ENCODE measurements at regions not wholly inside any gene's neighbourhood (a gene's known extent, or its start where the extent isn't known, plus 50 kb on each side); places are given as distances from the start of the nearest gene placed in this dataset.
"Not testable (repeated sequence)": the region's sequence is repeated elsewhere in the genome, so short reads cannot be mapped to it uniquely, and the experiment has no call there.

DNA sequence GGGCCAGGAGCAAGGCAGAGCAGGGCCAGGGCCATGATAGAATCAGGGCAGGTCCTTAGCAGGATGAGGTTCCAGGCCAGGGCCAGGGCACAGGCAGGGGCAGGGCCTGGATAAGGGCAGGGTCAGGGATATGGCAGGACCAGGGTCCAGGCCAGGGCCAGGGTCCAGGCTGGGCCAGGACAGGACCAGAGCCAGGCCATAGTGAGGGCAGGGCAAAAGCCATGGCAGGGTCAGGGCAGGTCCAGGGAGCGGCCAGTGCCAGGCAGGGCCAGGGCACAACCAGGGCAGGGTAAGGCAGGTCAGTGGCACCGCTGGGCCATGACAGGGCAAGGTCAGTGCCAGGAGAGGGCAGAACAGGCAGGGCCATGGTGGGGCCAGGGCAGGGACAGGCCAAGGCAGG is 152.2 kb downstream of the LIPI start:
- Histone ChIP-seq H3K27me3 (ENCODE audit: control insufficient read depth, insufficient read depth, low read length) (no peaks in the 10 kb centered on the region), H3K9me3 (ENCODE audit: control insufficient read depth, insufficient read depth, low read length) (no peaks in the 10 kb centered on the region), H3K36me3 (ENCODE audit: control insufficient read depth, insufficient read depth, low read length) (peaks cover 16% of the 10 kb centered on the region), H3K4me3 (ENCODE audit: low read depth, low read length) (no peak overlapping the region), H3K4me1 (ENCODE audit: control insufficient read depth, insufficient read depth, low read length) (no peaks in the 10 kb centered on the region), H3K27ac (ENCODE audit: low read depth, low read length) (no peak overlapping the region)
- WGBS (ENCODE audit: insufficient coverage), result 100% methylated on average over 1 of the region's 2 CpGs
- DNase-seq (ENCODE audit: low read depth in 4 of 6, low spot score in 6 of 6), result no peak

DNA sequence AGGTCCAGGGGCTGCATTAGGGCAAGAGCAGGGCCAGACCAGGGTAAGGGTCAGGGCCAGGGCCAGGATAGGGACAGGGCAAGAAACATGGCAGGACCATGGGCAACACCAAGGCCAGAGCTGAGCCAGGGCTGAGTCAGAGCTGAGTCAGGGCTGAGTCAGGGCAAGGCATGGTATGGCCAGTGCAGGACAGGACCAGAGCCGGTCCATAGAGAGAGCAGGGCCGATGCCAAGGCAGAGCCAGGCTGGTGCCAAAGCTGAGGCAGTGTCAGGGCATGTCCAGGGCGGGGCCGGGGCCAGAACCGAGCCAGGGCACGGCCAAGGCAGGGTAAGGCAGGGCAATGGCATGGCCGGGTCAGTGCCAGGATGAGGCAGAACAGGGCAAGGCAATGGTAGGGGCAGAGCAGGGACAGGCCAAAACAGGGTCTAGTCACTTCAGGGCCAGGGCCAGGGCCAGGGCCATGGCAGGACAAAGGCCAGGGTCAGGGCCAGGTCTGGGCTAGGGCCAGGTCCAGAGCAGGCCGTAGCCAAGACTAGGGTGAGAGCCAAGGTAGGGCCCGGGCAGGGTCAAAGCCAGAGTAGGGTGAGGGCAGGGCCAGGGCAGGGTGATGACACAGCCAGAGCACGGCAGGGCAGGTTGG is 152.8 kb downstream of the LIPI start:
- WGBS (ENCODE audit: insufficient coverage), result 81% methylated on average over 4 of the region's 10 CpGs
- peaks cover 16% of the 10 kb centered on the region for H3K36me3 ChIP-seq (ENCODE audit: control insufficient read depth, insufficient read depth, low read length)
- not testable (repeated sequence) for H3K27me3 ChIP-seq (ENCODE audit: control insufficient read depth, insufficient read depth, low read length); H3K4me1 ChIP-seq (ENCODE audit: control insufficient read depth, insufficient read depth, low read length); DNase-seq (ENCODE audit: low read depth in 4 of 6, low spot score in 6 of 6); H3K27ac ChIP-seq (ENCODE audit: low read depth, low read length); H3K4me3 ChIP-seq (ENCODE audit: low read depth, low read length); H3K9me3 ChIP-seq (ENCODE audit: control insufficient read depth, insufficient read depth, low read length)

DNA sequence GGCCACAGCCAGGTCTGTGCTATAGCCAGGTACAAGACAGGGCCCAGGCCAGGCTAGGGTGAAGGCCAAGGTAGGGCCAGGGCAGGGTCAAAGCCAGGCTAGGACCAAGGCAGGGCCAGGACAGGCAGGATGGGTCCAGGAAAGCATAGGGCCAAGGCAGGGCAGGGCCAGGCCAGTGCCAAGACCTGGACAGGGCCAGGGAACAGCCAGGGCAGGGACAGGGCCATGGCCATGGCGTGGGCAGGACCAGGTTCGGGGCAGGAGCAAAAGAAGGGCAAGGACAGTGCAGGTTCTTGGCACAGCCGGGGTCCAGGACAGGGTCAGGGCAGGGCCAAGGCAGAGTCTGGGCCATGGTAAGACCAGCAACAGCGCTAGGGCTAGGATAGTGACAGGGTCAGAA is 153.4 kb downstream of the LIPI start:
- Histone ChIP-seq H3K27ac (ENCODE audit: low read depth, low read length) (no peak overlapping the region), H3K36me3 (ENCODE audit: control insufficient read depth, insufficient read depth, low read length) (peaks cover 16% of the 10 kb centered on the region), H3K4me1 (ENCODE audit: control insufficient read depth, insufficient read depth, low read length) (no peaks in the 10 kb centered on the region), H3K4me3 (ENCODE audit: low read depth, low read length) (no peak overlapping the region), H3K9me3 (ENCODE audit: control insufficient read depth, insufficient read depth, low read length) (no peaks in the 10 kb centered on the region), H3K27me3 (ENCODE audit: control insufficient read depth, insufficient read depth, low read length) (no peaks in the 10 kb centered on the region)
- no peak for DNase-seq (ENCODE audit: low read depth in 4 of 6, low spot score in 6 of 6)
- 100% methylated on average over 4 of the region's 4 CpGs for WGBS (ENCODE audit: insufficient coverage)

DNA sequence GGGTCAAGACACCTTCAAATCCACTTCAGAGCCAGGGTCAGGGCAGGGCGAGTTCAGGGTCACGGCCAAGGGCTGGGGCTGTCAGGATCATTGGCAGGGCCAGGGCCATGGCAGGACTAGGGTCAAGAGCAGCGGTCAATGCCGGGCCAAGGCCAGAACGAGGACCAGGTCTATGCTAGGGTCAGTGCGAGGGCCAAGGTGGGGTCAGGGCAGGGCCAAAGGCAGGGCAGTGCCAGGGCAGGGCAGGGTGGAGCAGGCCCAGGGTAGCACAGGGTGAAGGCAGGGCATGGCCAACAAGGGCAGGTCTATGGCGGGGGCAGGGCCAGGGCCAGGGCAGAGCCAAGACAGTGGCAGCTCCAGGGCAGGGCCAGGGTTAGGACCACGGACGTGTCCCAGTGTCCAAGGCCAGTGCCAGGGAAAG is 154.0 kb downstream of the LIPI start:
- H3K9me3 ChIP-seq (ENCODE audit: control insufficient read depth, insufficient read depth, low read length), result no peaks in the 10 kb centered on the region
- H3K4me1 ChIP-seq (ENCODE audit: control insufficient read depth, insufficient read depth, low read length), result no peaks in the 10 kb centered on the region
- H3K36me3 ChIP-seq (ENCODE audit: control insufficient read depth, insufficient read depth, low read length), result peaks cover 16% of the 10 kb centered on the region
- 97% methylated on average over 9 of the region's 9 CpGs for WGBS (ENCODE audit: insufficient coverage)
- DNase-seq (ENCODE audit: low read depth in 4 of 6, low spot score in 6 of 6), result no peak
- H3K27ac ChIP-seq (ENCODE audit: low read depth, low read length), result no peak overlapping the region
- no peaks in the 10 kb centered on the region for H3K27me3 ChIP-seq (ENCODE audit: control insufficient read depth, insufficient read depth, low read length)
- no peak overlapping the region for H3K4me3 ChIP-seq (ENCODE audit: low read depth, low read length)

DNA sequence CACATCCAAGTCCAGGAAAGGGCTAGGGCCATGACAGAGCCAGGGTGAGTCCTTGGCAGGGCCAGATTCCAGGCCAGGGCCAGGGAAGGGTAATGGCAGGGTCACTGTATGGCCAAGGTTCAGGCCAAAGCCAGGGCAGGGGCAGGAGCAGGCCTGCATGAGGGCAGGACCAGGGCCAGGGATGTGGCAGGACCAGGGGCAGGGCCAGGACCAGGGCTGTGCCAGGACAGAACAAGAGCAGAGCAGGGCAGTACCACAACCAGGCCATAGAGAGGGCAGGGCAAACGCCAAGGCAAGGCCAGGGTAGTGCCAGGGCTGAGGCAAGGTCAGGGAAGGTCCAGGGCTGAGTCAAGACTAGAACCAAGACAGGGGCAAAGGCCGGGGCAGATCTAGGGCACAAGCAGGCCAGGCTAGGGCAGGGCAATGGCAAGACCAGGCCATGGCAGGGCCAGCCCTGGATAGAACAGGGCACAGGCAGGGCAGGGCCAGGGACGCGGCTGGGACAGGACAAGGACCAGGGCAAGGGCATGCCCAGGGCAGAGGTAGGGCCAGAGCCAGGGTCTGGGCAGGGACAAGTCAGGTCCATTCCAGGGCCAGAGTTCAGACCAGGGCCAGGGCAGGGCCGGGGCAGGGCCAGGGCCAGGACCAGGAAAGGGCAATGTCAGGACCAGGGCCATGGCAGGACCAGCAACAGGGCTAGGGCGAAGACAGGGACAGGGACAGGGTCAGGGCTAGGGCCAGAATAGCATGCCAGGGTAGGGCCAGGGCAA is 154.8 kb downstream of the LIPI start:
- not testable (repeated sequence) for H3K27me3 ChIP-seq (ENCODE audit: control insufficient read depth, insufficient read depth, low read length)
- WGBS (ENCODE audit: insufficient coverage), result 98% methylated on average over 6 of the region's 6 CpGs

DNA sequence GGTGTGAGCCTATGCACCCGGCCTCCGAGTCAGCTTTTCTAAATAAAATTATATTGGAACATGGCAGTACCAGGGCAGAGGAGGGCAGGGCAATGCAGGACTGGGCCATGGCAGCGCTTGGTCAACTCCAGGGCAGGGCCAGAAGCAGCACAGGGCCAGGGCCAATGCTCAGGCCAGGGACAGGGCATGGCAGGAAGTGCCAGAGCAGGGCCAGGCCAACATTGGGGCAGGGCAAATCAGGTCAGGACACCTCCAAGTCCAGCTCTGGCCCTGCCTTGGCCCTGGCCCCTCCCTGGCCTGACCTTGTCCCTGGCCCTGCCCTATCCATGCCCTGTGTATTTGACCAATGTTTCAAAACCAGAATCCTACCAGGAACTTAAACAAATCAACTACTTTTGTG is 156.1 kb downstream of the LIPI start:
- WGBS (ENCODE audit: insufficient coverage), result 98% methylated on average over 3 of the region's 3 CpGs
- H3K9me3 ChIP-seq (ENCODE audit: control insufficient read depth, insufficient read depth, low read length), result no peaks in the 10 kb centered on the region
- no peak for DNase-seq (ENCODE audit: low read depth in 4 of 6, low spot score in 6 of 6)
- H3K27ac ChIP-seq (ENCODE audit: low read depth, low read length), result no peak overlapping the region
- no peaks in the 10 kb centered on the region for H3K4me1 ChIP-seq (ENCODE audit: control insufficient read depth, insufficient read depth, low read length)
- peaks cover 16% of the 10 kb centered on the region for H3K36me3 ChIP-seq (ENCODE audit: control insufficient read depth, insufficient read depth, low read length)
- no peaks in the 10 kb centered on the region for H3K27me3 ChIP-seq (ENCODE audit: control insufficient read depth, insufficient read depth, low read length)
- H3K4me3 ChIP-seq (ENCODE audit: low read depth, low read length), result no peak overlapping the region

More for the DNA sequence above, 154.8 kb downstream of the LIPI start:
- DNase-seq (ENCODE audit: low read depth in 4 of 6, low spot score in 6 of 6); H3K4me1 ChIP-seq (ENCODE audit: control insufficient read depth, insufficient read depth, low read length); H3K9me3 ChIP-seq (ENCODE audit: control insufficient read depth, insufficient read depth, low read length); H3K27ac ChIP-seq (ENCODE audit: low read depth, low read length); H3K4me3 ChIP-seq (ENCODE audit: low read depth, low read length): not testable (repeated sequence)
- peaks cover 16% of the 10 kb centered on the region for H3K36me3 ChIP-seq (ENCODE audit: control insufficient read depth, insufficient read depth, low read length)

DNA sequence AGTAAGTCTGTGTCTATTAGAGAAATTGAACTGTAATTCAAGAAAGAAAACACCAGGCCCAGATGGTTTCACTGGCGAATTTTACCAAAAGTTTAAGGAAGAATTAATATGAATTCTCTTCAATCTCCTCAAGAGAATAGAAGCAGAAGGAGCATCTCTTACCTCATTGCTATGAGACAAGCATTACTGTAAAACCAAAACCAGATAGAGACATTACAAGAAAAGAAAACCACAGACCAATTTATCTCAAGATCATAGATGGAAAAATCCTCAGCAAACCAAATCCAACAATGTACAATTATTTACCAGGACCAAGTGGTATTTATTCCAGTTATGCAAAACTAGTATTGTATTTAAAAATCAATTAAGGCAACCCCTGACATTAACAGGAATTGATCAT is 160.6 kb downstream of the LIPI start:
- Histone ChIP-seq H3K27ac (ENCODE audit: low read depth, low read length) (no peak overlapping the region), H3K4me3 (ENCODE audit: low read depth, low read length) (no peak overlapping the region), H3K4me1 (ENCODE audit: control insufficient read depth, insufficient read depth, low read length) (no peaks in the 10 kb centered on the region), H3K27me3 (ENCODE audit: control insufficient read depth, insufficient read depth, low read length) (no peaks in the 10 kb centered on the region), H3K36me3 (ENCODE audit: control insufficient read depth, insufficient read depth, low read length) (no peaks in the 10 kb centered on the region), H3K9me3 (ENCODE audit: control insufficient read depth, insufficient read depth, low read length) (peaks cover 3% of the 10 kb centered on the region)
- DNase-seq (ENCODE audit: low read depth in 4 of 6, low spot score in 6 of 6), result no peak
- no CpG with 5 or more reads among the region's 1 CpG for WGBS (ENCODE audit: insufficient coverage)

DNA sequence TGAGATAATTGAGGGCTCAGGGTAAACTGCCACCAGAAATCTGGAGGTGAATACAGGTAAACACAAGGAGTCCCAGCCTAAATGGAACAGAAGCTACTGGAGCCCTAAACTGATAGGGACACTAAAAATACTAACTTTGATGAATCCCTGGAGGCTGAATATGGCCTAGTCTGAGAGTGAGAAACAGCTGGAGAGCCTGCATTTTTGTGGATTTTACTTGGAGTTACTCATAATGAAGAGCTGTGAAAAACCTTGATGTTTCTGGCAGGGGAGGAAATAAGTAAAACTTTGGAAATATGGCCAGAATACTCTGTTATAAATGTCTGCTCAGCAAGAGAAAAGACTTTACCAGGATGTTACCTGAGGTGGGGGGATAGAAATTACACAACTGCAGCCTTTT is 164.4 kb downstream of the LIPI start:
- no peak overlapping the region for H3K27ac ChIP-seq (ENCODE audit: low read depth, low read length)
- no peaks in the 10 kb centered on the region for H3K27me3 ChIP-seq (ENCODE audit: control insufficient read depth, insufficient read depth, low read length)
- H3K9me3 ChIP-seq (ENCODE audit: control insufficient read depth, insufficient read depth, low read length), result peaks cover 3% of the 10 kb centered on the region
- H3K36me3 ChIP-seq (ENCODE audit: control insufficient read depth, insufficient read depth, low read length), result no peaks in the 10 kb centered on the region
- H3K4me3 ChIP-seq (ENCODE audit: low read depth, low read length), result no peak overlapping the region
- no peaks in the 10 kb centered on the region for H3K4me1 ChIP-seq (ENCODE audit: control insufficient read depth, insufficient read depth, low read length)
- DNase-seq (ENCODE audit: low read depth in 4 of 6, low spot score in 6 of 6), result no peak

DNA sequence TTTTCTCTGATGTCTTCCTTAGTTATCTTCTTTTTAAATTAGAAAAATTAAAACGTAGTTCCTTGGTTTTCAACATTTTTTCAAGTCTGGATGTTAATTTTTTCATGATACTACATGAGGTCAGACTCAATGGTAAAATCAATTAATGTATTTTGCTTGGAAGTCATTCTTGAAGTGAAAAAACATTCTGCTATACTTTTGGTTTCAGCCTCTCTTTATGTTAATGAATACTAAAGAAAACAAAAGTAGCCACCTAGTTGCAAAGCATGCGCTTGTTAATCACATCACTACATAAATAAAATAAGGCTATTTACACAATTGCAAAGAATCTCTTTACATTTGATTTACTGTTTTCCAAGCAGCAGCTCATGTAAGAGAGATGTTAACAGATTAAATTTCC is 170.4 kb downstream of the LIPI start:
- no peaks in the 10 kb centered on the region for H3K4me1 ChIP-seq (ENCODE audit: control insufficient read depth, insufficient read depth, low read length)
- WGBS (ENCODE audit: insufficient coverage), result no CpG with 5 or more reads among the region's 2 CpGs
- no peak overlapping the region for H3K27ac ChIP-seq (ENCODE audit: low read depth, low read length)
- no peaks in the 10 kb centered on the region for H3K9me3 ChIP-seq (ENCODE audit: control insufficient read depth, insufficient read depth, low read length)
- H3K4me3 ChIP-seq (ENCODE audit: low read depth, low read length), result no peak overlapping the region
- no peak for DNase-seq (ENCODE audit: low read depth in 4 of 6, low spot score in 6 of 6)
- H3K36me3 ChIP-seq (ENCODE audit: control insufficient read depth, insufficient read depth, low read length), result no peaks in the 10 kb centered on the region
- no peaks in the 10 kb centered on the region for H3K27me3 ChIP-seq (ENCODE audit: control insufficient read depth, insufficient read depth, low read length)

DNA sequence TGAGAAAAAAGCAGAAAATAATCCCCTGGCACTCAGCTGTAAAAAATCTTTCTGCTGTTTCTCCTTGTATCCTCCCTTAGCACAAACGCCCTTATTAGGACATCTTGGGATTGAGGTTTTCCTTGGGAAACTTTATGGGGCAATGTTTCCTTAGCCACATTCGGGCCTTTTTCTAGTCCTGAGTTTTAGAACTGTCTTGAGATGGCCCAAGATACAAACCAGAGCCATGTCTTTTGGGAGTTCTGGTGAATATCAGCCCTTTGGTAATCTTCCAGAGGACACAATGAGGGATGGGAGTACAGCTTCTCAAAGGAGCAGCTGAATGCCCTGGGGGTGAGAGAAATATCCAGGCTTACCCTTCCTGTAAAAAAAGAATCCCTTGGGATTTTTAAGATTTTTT is 182.1 kb downstream of the LIPI start:
- not testable (repeated sequence) for DNase-seq (ENCODE audit: low read depth in 4 of 6, low spot score in 6 of 6); H3K36me3 ChIP-seq (ENCODE audit: control insufficient read depth, insufficient read depth, low read length); H3K4me1 ChIP-seq (ENCODE audit: control insufficient read depth, insufficient read depth, low read length); H3K9me3 ChIP-seq (ENCODE audit: control insufficient read depth, insufficient read depth, low read length); H3K4me3 ChIP-seq (ENCODE audit: low read depth, low read length); H3K27ac ChIP-seq (ENCODE audit: low read depth, low read length); H3K27me3 ChIP-seq (ENCODE audit: control insufficient read depth, insufficient read depth, low read length)
- WGBS (ENCODE audit: insufficient coverage), result no CpG with 5 or more reads among the region's 2 CpGs

All from spinal cord (tissue), 9 donors.